ENCODE measurements at regions not wholly inside any gene's neighbourhood (a gene's known extent, or its start where the extent isn't known, plus 50 kb on each side); places are given as distances from the start of the nearest gene placed in this dataset.

DNA sequence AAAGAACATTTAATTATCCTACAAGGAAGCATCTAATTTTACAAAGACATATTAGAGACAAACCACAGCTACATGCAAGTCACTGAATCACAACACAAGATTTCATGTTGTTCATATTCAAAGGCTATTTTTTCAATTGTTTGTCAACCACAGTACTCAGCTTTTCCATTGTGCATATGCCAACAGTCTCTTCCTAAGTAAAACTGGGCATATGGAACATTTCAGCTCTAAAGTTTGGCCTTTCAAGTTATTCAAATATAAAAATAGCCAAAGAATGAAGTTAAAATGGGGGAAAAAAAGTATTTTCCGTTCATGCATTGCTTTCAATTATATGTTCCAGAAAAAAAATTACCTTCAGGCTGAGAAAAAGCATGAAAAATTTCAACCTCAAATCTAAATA is 537.9 kb downstream of the PLXDC2 start:
- TF ChIP-seq, protein P1, sequence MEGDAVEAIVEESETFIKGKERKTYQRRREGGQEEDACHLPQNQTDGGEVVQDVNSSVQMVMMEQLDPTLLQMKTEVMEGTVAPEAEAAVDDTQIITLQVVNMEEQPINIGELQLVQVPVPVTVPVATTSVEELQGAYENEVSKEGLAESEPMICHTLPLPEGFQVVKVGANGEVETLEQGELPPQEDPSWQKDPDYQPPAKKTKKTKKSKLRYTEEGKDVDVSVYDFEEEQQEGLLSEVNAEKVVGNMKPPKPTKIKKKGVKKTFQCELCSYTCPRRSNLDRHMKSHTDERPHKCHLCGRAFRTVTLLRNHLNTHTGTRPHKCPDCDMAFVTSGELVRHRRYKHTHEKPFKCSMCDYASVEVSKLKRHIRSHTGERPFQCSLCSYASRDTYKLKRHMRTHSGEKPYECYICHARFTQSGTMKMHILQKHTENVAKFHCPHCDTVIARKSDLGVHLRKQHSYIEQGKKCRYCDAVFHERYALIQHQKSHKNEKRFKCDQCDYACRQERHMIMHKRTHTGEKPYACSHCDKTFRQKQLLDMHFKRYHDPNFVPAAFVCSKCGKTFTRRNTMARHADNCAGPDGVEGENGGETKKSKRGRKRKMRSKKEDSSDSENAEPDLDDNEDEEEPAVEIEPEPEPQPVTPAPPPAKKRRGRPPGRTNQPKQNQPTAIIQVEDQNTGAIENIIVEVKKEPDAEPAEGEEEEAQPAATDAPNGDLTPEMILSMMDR (IDR thresholded peaks at IDR 0.05): no peak
- TF ChIP-seq FOXP1 (CRISPR knock-in tag; IDR thresholded peaks at IDR 0.05; ENCODE audit: borderline replicate concordance) (no peak), SP1 (CRISPR knock-in tag; conservative IDR thresholded peaks at IDR 0.05) (no peak), JAZF1 (CRISPR knock-in tag; IDR thresholded peaks at IDR 0.05) (no peak)
- TF ChIP-seq, protein P2, sequence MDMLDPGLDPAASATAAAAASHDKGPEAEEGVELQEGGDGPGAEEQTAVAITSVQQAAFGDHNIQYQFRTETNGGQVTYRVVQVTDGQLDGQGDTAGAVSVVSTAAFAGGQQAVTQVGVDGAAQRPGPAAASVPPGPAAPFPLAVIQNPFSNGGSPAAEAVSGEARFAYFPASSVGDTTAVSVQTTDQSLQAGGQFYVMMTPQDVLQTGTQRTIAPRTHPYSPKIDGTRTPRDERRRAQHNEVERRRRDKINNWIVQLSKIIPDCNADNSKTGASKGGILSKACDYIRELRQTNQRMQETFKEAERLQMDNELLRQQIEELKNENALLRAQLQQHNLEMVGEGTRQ (CRISPR knock-in tag; IDR thresholded peaks at IDR 0.05): no peak
- TF ChIP-seq, protein P3, sequence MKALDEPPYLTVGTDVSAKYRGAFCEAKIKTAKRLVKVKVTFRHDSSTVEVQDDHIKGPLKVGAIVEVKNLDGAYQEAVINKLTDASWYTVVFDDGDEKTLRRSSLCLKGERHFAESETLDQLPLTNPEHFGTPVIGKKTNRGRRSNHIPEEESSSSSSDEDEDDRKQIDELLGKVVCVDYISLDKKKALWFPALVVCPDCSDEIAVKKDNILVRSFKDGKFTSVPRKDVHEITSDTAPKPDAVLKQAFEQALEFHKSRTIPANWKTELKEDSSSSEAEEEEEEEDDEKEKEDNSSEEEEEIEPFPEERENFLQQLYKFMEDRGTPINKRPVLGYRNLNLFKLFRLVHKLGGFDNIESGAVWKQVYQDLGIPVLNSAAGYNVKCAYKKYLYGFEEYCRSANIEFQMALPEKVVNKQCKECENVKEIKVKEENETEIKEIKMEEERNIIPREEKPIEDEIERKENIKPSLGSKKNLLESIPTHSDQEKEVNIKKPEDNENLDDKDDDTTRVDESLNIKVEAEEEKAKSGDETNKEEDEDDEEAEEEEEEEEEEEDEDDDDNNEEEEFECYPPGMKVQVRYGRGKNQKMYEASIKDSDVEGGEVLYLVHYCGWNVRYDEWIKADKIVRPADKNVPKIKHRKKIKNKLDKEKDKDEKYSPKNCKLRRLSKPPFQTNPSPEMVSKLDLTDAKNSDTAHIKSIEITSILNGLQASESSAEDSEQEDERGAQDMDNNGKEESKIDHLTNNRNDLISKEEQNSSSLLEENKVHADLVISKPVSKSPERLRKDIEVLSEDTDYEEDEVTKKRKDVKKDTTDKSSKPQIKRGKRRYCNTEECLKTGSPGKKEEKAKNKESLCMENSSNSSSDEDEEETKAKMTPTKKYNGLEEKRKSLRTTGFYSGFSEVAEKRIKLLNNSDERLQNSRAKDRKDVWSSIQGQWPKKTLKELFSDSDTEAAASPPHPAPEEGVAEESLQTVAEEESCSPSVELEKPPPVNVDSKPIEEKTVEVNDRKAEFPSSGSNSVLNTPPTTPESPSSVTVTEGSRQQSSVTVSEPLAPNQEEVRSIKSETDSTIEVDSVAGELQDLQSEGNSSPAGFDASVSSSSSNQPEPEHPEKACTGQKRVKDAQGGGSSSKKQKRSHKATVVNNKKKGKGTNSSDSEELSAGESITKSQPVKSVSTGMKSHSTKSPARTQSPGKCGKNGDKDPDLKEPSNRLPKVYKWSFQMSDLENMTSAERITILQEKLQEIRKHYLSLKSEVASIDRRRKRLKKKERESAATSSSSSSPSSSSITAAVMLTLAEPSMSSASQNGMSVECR (CRISPR knock-in tag; IDR thresholded peaks at IDR 0.05; ENCODE audit: borderline replicate concordance): no peak
- TF ChIP-seq, protein P4, sequence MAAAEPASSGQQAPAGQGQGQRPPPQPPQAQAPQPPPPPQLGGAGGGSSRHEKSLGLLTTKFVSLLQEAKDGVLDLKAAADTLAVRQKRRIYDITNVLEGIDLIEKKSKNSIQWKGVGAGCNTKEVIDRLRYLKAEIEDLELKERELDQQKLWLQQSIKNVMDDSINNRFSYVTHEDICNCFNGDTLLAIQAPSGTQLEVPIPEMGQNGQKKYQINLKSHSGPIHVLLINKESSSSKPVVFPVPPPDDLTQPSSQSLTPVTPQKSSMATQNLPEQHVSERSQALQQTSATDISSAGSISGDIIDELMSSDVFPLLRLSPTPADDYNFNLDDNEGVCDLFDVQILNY (CRISPR knock-in tag; IDR thresholded peaks at IDR 0.05): no peak
- TF ChIP-seq, protein P5, sequence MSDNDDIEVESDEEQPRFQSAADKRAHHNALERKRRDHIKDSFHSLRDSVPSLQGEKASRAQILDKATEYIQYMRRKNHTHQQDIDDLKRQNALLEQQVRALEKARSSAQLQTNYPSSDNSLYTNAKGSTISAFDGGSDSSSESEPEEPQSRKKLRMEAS (CRISPR knock-in tag; IDR thresholded peaks at IDR 0.05): no peak
- TF ChIP-seq, protein P6, sequence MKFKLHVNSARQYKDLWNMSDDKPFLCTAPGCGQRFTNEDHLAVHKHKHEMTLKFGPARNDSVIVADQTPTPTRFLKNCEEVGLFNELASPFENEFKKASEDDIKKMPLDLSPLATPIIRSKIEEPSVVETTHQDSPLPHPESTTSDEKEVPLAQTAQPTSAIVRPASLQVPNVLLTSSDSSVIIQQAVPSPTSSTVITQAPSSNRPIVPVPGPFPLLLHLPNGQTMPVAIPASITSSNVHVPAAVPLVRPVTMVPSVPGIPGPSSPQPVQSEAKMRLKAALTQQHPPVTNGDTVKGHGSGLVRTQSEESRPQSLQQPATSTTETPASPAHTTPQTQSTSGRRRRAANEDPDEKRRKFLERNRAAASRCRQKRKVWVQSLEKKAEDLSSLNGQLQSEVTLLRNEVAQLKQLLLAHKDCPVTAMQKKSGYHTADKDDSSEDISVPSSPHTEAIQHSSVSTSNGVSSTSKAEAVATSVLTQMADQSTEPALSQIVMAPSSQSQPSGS (CRISPR knock-in tag; IDR thresholded peaks at IDR 0.05; ENCODE audit: borderline replicate concordance, low read depth): no peak
- TF ChIP-seq, protein P7, sequence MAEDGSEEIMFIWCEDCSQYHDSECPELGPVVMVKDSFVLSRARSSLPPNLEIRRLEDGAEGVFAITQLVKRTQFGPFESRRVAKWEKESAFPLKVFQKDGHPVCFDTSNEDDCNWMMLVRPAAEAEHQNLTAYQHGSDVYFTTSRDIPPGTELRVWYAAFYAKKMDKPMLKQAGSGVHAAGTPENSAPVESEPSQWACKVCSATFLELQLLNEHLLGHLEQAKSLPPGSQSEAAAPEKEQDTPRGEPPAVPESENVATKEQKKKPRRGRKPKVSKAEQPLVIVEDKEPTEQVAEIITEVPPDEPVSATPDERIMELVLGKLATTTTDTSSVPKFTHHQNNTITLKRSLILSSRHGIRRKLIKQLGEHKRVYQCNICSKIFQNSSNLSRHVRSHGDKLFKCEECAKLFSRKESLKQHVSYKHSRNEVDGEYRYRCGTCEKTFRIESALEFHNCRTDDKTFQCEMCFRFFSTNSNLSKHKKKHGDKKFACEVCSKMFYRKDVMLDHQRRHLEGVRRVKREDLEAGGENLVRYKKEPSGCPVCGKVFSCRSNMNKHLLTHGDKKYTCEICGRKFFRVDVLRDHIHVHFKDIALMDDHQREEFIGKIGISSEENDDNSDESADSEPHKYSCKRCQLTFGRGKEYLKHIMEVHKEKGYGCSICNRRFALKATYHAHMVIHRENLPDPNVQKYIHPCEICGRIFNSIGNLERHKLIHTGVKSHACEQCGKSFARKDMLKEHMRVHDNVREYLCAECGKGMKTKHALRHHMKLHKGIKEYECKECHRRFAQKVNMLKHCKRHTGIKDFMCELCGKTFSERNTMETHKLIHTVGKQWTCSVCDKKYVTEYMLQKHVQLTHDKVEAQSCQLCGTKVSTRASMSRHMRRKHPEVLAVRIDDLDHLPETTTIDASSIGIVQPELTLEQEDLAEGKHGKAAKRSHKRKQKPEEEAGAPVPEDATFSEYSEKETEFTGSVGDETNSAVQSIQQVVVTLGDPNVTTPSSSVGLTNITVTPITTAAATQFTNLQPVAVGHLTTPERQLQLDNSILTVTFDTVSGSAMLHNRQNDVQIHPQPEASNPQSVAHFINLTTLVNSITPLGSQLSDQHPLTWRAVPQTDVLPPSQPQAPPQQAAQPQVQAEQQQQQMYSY (CRISPR knock-in tag; IDR thresholded peaks at IDR 0.05): no peak

Measured in WTC11 (cell line).